Ammon's horn (tissue), 1 donor: ENCODE measurements at regions not wholly inside any gene's neighbourhood (a gene's known extent, or its start where the extent isn't known, plus 50 kb on each side); places are given as distances from the start of the nearest gene placed in this dataset.
"Not testable (repeated sequence)": the region's sequence is repeated elsewhere in the genome, so short reads cannot be mapped to it uniquely, and the experiment has no call there.

Experiments
- DNase-seq: peaks from one replicate; pipeline ENCODE4 v3.0.0-alpha.2; 2016; ENCODE audit warnings: low spot score

- no peak for DNase-seq
Measured at GRCh38 chr17:64785011-64785421, 122.9 kb upstream of the SMURF2 start.

- no peak for DNase-seq
Measured at GRCh38 chr17:64784353-64785010, 122.4 kb upstream of the SMURF2 start.

GRCh38 chr17:64783556-64784352 is 121.6 kb upstream of the SMURF2 start:
- no peak for DNase-seq

GRCh38 chr17:64783031-64783461 is 120.9 kb upstream of the SMURF2 start:
- DNase-seq: no peak

GRCh38 chr17:64781810-64782555 is 119.9 kb upstream of the SMURF2 start:
- no peak for DNase-seq

GRCh38 chr17:64781014-64781756 is 119.1 kb upstream of the SMURF2 start:
- DNase-seq: no peak

- no peak for DNase-seq
Measured at GRCh38 chr17:64780096-64781013, 118.2 kb upstream of the SMURF2 start.

- DNase-seq: no peak
Measured at GRCh38 chr17:64779376-64780095, 117.4 kb upstream of the SMURF2 start.

GRCh38 chr17:64779098-64779375 is 116.9 kb upstream of the SMURF2 start:
- DNase-seq: not testable (repeated sequence)

- no peak for DNase-seq
Measured at GRCh38 chr17:64778240-64779097, 116.4 kb upstream of the SMURF2 start.

- peak; percentile 59 for DNase-seq
Measured at GRCh38 chr17:64777415-64778239, 115.5 kb upstream of the SMURF2 start.

- peak; percentile 88 for DNase-seq
Measured at GRCh38 chr17:64776720-64777414, 114.8 kb upstream of the SMURF2 start.

GRCh38 chr17:64775701-64776570 is 113.8 kb upstream of the SMURF2 start:
- no peak for DNase-seq

- no peak for DNase-seq
Measured at GRCh38 chr17:64774888-64775540, 112.9 kb upstream of the SMURF2 start.

GRCh38 chr17:64773836-64774761 is 112.0 kb upstream of the SMURF2 start:
- DNase-seq: no peak
